ENCODE measurements at regions not wholly inside any gene's neighbourhood (a gene's known extent, or its start where the extent isn't known, plus 50 kb on each side); places are given as distances from the start of the nearest gene placed in this dataset.

DNA sequence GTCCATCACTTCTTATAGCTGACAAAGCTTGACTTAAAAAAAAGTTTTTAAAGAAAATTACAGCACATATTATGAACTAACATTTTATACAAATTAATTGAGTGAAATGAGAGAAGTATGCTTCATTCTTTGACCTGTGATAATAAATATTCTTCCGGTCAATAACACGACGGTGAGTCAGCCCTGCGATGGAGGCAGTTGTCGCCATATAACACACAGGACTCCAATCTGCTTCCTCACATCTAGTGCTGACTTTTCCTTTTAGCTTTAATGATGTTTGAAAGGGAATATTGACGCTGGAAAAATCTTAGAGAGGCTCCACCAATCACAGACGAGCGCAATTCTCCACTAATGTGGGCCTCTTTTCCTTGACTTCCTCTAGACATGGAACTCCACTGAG, 166.9 kb upstream of the C1orf21 start:
- 68% methylated on average over 8 of the region's 8 CpGs for WGBS (ENCODE audit: insufficient coverage, insufficient replicate concordance, low lambda C conversion rate, missing lambda C conversion rate)

More for the DNA sequence above, 166.9 kb upstream of the C1orf21 start:
- DNase-seq (ENCODE audit: low read depth, low spot score): no peak
- no peak overlapping the region for H3K9ac ChIP-seq (ENCODE audit: control insufficient read depth, insufficient read depth, low read length)
- no peaks in the 10 kb centered on the region for H3K79me2 ChIP-seq (ENCODE audit: control insufficient read depth, insufficient read depth, low read length)
- in situ Hi-C loops (cut with MboI) (loop anchor here (5.0 to 10.0 kb wide), 2 partner anchors 143 to 565 kb away; partner anchors contain the start of gene APOBEC4), intact Hi-C loops (cut with micrococcal nuclease; ENCODE audit: unreplicated experiment) (loop anchor here (5.0 to 10.0 kb wide), 3 partner anchors 303 to 445 kb away; no protein-coding TSS in a partner anchor)
- CTCF ChIA-PET: interaction anchor here (3.3 to 6.7 kb wide), 3 partner anchors 8 to 144 kb away, joined by 12 to 82 read pairs (median 18); no protein-coding TSS in a partner anchor
- SMC1A ChIA-PET (ENCODE audit: uncharacterized antibody, unreplicated experiment): interaction anchor here (1.1 to 6.6 kb wide), 2 partner anchors 143 to 564 kb away, joined by 3 to 57 read pairs; no protein-coding TSS in a partner anchor
- no peaks in the 10 kb centered on the region for H4K20me1 ChIP-seq (ENCODE audit: control insufficient read depth, insufficient read depth)
- no peaks in the 10 kb centered on the region for H3K9me3 ChIP-seq (replicated peaks; ENCODE audit: control insufficient read depth, insufficient read depth, low read length)
- RAD21 ChIA-PET (ENCODE audit: unreplicated experiment): no interaction called here
- ATAC-seq: no peak
- no peak overlapping the region for H3K4me2 ChIP-seq (ENCODE audit: control insufficient read depth, insufficient read depth)
- H3K27ac ChIP-seq (ENCODE audit: control insufficient read depth, insufficient read depth): no peak overlapping the region
- no peak overlapping the region for H2AFZ ChIP-seq (ENCODE audit: control insufficient read depth, low read depth, low read length)
- no peaks in the 10 kb centered on the region for H3K36me3 ChIP-seq (ENCODE audit: control insufficient read depth in 2 of 2, insufficient read depth in 2 of 2, low read length in 1 of 2)
- FAIRE-seq: no peak
- TF ChIP-seq ZSCAN29 (IDR thresholded peaks at IDR 0.05) (no peak), PML (IDR thresholded peaks at IDR 0.05; ENCODE audit: low read length) (no peak), BMI1 (IDR thresholded peaks at IDR 0.05; ENCODE audit: borderline replicate concordance) (no peak), IKZF1 (conservative IDR thresholded peaks at IDR 0.05) (no peak), BCL11A (IDR thresholded peaks at IDR 0.05; ENCODE audit: low read depth, low read length) (no peak), POLR2A (IDR thresholded peaks at IDR 0.05; ENCODE audit: low read depth, low read length) (no peak), ATF7 (IDR thresholded peaks at IDR 0.05; ENCODE audit: low read depth) (no peak)
- TF ChIP-seq, protein P1, sequence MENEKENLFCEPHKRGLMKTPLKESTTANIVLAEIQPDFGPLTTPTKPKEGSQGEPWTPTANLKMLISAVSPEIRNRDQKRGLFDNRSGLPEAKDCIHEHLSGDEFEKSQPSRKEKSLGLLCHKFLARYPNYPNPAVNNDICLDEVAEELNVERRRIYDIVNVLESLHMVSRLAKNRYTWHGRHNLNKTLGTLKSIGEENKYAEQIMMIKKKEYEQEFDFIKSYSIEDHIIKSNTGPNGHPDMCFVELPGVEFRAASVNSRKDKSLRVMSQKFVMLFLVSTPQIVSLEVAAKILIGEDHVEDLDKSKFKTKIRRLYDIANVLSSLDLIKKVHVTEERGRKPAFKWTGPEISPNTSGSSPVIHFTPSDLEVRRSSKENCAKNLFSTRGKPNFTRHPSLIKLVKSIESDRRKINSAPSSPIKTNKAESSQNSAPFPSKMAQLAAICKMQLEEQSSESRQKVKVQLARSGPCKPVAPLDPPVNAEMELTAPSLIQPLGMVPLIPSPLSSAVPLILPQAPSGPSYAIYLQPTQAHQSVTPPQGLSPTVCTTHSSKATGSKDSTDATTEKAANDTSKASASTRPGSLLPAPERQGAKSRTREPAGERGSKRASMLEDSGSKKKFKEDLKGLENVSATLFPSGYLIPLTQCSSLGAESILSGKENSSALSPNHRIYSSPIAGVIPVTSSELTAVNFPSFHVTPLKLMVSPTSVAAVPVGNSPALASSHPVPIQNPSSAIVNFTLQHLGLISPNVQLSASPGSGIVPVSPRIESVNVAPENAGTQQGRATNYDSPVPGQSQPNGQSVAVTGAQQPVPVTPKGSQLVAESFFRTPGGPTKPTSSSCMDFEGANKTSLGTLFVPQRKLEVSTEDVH (IDR thresholded peaks at IDR 0.05; ENCODE audit: low read depth, partially characterized antibody): no peak
- H3K4me3 ChIP-seq: no peak overlapping the region
- POLR2A ChIA-PET: no interaction called here
- H3K4me1 ChIP-seq (ENCODE audit: control insufficient read depth, insufficient read depth, low read length): no peaks in the 10 kb centered on the region
- BruUV-seq (replicated peaks): no TSS peak
- peaks cover 0 to 5% of the 10 kb centered on the region in 2 experiments; a peak in 1 of 4 replicates for H3K27me3 ChIP-seq (replicated peaks in 1 of 2; ENCODE audit: control insufficient read depth in 2 of 2, insufficient read depth in 2 of 2, low read length in 1 of 2)

Data from GM12878 (cell line).